Esophagus squamous epithelium (tissue), 4 donors: ENCODE measurements at regions not wholly inside any gene's neighbourhood (a gene's known extent, or its start where the extent isn't known, plus 50 kb on each side); places are given as distances from the start of the nearest gene placed in this dataset.

Experiments used
- POLR2A ChIP-seq, 4 donors: fragments of 450-650 bp; IDR thresholded peaks; one replicate each; pipeline ENCODE4 v1.6.1; 2017; ENCODE audit warnings: antibody characterized with exemption in 4 of 4, mild to moderate bottlenecking in 4 of 4, moderate library complexity in 3 of 4
- TF ChIP-seq, protein P1 (sequence below), 6 experiments: fragments of 450-650 bp in 4 of 6; fragments of 200-600 bp in 2 of 6; sonication (generic) in 2 of 6; IDR thresholded peaks; one replicate each; pipeline ENCODE4 v1.5.1; 2016 to 2019; ENCODE audit warnings: antibody characterized with exemption in 6 of 6, mild to moderate bottlenecking in 4 of 6, moderate library complexity in 4 of 6

DNA sequence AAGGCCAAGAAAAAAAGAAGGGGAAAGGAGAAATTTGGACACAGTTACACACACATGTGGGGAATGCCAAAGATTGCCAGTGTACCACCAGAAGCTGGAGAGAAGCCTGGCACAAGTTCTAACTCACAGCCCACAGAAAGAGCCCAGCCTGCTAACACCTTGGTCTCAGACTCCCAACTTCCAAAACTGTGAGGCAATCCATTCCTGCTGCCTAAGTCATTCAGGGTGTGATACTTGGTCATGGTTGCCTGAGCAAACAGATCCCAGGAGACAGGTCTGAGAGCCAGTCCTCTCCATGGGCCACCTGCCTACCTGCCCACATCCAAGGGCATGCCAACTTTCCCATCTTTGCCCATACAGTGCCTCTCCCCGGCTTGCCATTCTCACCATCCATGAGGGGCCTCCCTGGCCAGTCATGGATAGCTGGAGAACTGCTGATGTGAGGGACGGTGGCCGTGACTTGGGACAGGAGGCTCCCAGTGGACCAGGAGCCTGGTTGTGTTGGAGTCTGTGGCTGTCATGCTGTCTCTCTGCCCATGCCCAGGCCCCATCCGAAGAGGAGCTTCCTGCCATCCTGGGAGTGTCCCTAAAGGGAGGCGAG lies 198.0 kb upstream of the RTL1 start:
- TF ChIP-seq, protein P1, sequence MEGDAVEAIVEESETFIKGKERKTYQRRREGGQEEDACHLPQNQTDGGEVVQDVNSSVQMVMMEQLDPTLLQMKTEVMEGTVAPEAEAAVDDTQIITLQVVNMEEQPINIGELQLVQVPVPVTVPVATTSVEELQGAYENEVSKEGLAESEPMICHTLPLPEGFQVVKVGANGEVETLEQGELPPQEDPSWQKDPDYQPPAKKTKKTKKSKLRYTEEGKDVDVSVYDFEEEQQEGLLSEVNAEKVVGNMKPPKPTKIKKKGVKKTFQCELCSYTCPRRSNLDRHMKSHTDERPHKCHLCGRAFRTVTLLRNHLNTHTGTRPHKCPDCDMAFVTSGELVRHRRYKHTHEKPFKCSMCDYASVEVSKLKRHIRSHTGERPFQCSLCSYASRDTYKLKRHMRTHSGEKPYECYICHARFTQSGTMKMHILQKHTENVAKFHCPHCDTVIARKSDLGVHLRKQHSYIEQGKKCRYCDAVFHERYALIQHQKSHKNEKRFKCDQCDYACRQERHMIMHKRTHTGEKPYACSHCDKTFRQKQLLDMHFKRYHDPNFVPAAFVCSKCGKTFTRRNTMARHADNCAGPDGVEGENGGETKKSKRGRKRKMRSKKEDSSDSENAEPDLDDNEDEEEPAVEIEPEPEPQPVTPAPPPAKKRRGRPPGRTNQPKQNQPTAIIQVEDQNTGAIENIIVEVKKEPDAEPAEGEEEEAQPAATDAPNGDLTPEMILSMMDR (IDR thresholded peaks at IDR 0.05): no peak
- no peak for TF ChIP-seq POLR2A (IDR thresholded peaks at IDR 0.05)
